ACC112 (cell line): ENCODE measurements at regions not wholly inside any gene's neighbourhood (a gene's known extent, or its start where the extent isn't known, plus 50 kb on each side); places are given as distances from the start of the nearest gene placed in this dataset.

Source experiments
- H2AFZ ChIP-seq: fragments of 200-600 bp; sonication (generic); one replicate; pipeline ENCODE4 v1.6.0; 2017; ENCODE audit warnings: antibody characterized with exemption, low read length; ENCODE audit not compliant: unreplicated experiment
- H3K27ac ChIP-seq: fragments of 200-600 bp; sonication (generic); 2 replicates; pipeline ENCODE4 v1.5.1; 2014; ENCODE audit warnings: low read depth, mild to moderate bottlenecking, antibody characterized with exemption, low read length, moderate library complexity
- H3K27me3 ChIP-seq: fragments of 200-600 bp; sonication (generic); 2 replicates; pipeline ENCODE4 v1.6.1; 2014; ENCODE audit warnings: mild to moderate bottlenecking, antibody characterized with exemption, low read length, moderate library complexity, mixed read lengths; ENCODE audit not compliant: insufficient read depth
- H3K36me3 ChIP-seq: fragments of 200-600 bp; sonication (generic); 2 replicates; pipeline ENCODE4 v1.6.1; 2016; ENCODE audit warnings: mild to moderate bottlenecking, antibody characterized with exemption, low read length, moderate library complexity, mixed read lengths; ENCODE audit not compliant: insufficient read depth
- H3K4me1 ChIP-seq: fragments of 200-600 bp; sonication (generic); one replicate; pipeline ENCODE4 v1.6.1; 2016; ENCODE audit warnings: low read length, mixed read lengths; ENCODE audit not compliant: insufficient read depth, unreplicated experiment, control insufficient read depth
- H3K4me3 ChIP-seq: fragments of 200-600 bp; sonication (generic); 2 replicates; pipeline ENCODE4 v1.5.1; 2014; ENCODE audit warnings: mild to moderate bottlenecking, low read depth, low read length
- H3K79me2 ChIP-seq: fragments of 200-600 bp; sonication (generic); one replicate; pipeline ENCODE4 v1.6.0; 2016; ENCODE audit warnings: low read length; ENCODE audit not compliant: control insufficient read depth, unreplicated experiment, insufficient read depth

- no peak overlapping the region for H3K4me3 ChIP-seq
- H3K27me3 ChIP-seq: peaks cover 48% of the 10 kb centered on the region; the same call in 1 of the 2 replicates
- no peaks in the 10 kb centered on the region for H3K79me2 ChIP-seq
- no peak overlapping the region for H2AFZ ChIP-seq
- no peak overlapping the region for H3K27ac ChIP-seq
- H3K36me3 ChIP-seq: no peaks in the 10 kb centered on the region
- no peaks in the 10 kb centered on the region for H3K4me1 ChIP-seq
These were observed 188.7 kb upstream of the NSMCE3 start for GRCh38 chr15:29458361-29458760.

GRCh38 chr15:29457729-29458128 lies 188.1 kb upstream of the NSMCE3 start:
- Histone ChIP-seq H3K36me3 (no peaks in the 10 kb centered on the region), H3K4me3 (no peak overlapping the region), H3K79me2 (no peaks in the 10 kb centered on the region), H2AFZ (no peak overlapping the region), H3K27me3 (peaks cover 44% of the 10 kb centered on the region; the same call in 1 of the 2 replicates), H3K27ac (no peak overlapping the region), H3K4me1 (no peaks in the 10 kb centered on the region)

GRCh38 chr15:29456964-29457363 lies 187.3 kb upstream of the NSMCE3 start:
- no peak overlapping the region for H3K27ac ChIP-seq
- peaks cover 47% of the 10 kb centered on the region; the same call in 1 of the 2 replicates for H3K27me3 ChIP-seq
- no peak overlapping the region for H3K4me3 ChIP-seq
- no peaks in the 10 kb centered on the region for H3K4me1 ChIP-seq
- H2AFZ ChIP-seq: no peak overlapping the region
- no peaks in the 10 kb centered on the region for H3K79me2 ChIP-seq
- no peaks in the 10 kb centered on the region for H3K36me3 ChIP-seq

GRCh38 chr15:29456255-29456654 lies 186.6 kb upstream of the NSMCE3 start:
- Histone ChIP-seq H3K4me3 (no peak overlapping the region), H3K4me1 (no peaks in the 10 kb centered on the region), H3K27me3 (peaks cover 44% of the 10 kb centered on the region; the same call in 1 of the 2 replicates), H2AFZ (no peak overlapping the region), H3K27ac (no peak overlapping the region), H3K36me3 (no peaks in the 10 kb centered on the region), H3K79me2 (no peaks in the 10 kb centered on the region)

- Histone ChIP-seq H3K36me3 (no peaks in the 10 kb centered on the region), H3K4me1 (no peaks in the 10 kb centered on the region), H2AFZ (no peak overlapping the region), H3K4me3 (no peak overlapping the region), H3K27me3 (peaks cover 38% of the 10 kb centered on the region; the same call in 1 of the 2 replicates), H3K27ac (no peak overlapping the region), H3K79me2 (no peaks in the 10 kb centered on the region)
These were observed 185.9 kb upstream of the NSMCE3 start for GRCh38 chr15:29455530-29455929.

- H3K4me3 ChIP-seq: no peak overlapping the region
- H3K36me3 ChIP-seq: no peaks in the 10 kb centered on the region
- H3K27ac ChIP-seq: no peak overlapping the region
- peaks cover 38% of the 10 kb centered on the region; the same call in 1 of the 2 replicates for H3K27me3 ChIP-seq
- no peaks in the 10 kb centered on the region for H3K79me2 ChIP-seq
- no peak overlapping the region for H2AFZ ChIP-seq
- H3K4me1 ChIP-seq: no peaks in the 10 kb centered on the region
These were observed 185.4 kb upstream of the NSMCE3 start for GRCh38 chr15:29455055-29455454.

GRCh38 chr15:29454506-29454905 lies 184.9 kb upstream of the NSMCE3 start:
- Histone ChIP-seq H3K4me3 (no peak overlapping the region), H3K27me3 (peaks cover 34% of the 10 kb centered on the region; the same call in 1 of the 2 replicates), H3K27ac (no peak overlapping the region), H2AFZ (no peak overlapping the region), H3K36me3 (no peaks in the 10 kb centered on the region), H3K79me2 (no peaks in the 10 kb centered on the region), H3K4me1 (no peaks in the 10 kb centered on the region)

GRCh38 chr15:29452881-29453731 lies 183.5 kb upstream of the NSMCE3 start:
- Histone ChIP-seq H3K36me3 (no peaks in the 10 kb centered on the region), H3K4me1 (no peaks in the 10 kb centered on the region), H3K4me3 (no peak overlapping the region), H2AFZ (no peak overlapping the region), H3K27ac (no peak overlapping the region), H3K79me2 (no peaks in the 10 kb centered on the region), H3K27me3 (peaks cover 32% of the 10 kb centered on the region; the same call in 1 of the 2 replicates)

GRCh38 chr15:29451201-29451781 lies 181.7 kb upstream of the NSMCE3 start:
- H3K36me3 ChIP-seq: no peaks in the 10 kb centered on the region
- H3K27me3 ChIP-seq: peaks cover 31% of the 10 kb centered on the region; the same call in 1 of the 2 replicates
- H2AFZ ChIP-seq: no peak overlapping the region
- no peaks in the 10 kb centered on the region for H3K79me2 ChIP-seq
- H3K27ac ChIP-seq: no peak overlapping the region
- H3K4me1 ChIP-seq: no peaks in the 10 kb centered on the region
- no peak overlapping the region for H3K4me3 ChIP-seq

GRCh38 chr15:29449136-29449535 lies 179.5 kb upstream of the NSMCE3 start:
- Histone ChIP-seq H3K4me3 (no peak overlapping the region), H3K27me3 (peaks cover 14% of the 10 kb centered on the region; the same call in 1 of the 2 replicates), H3K4me1 (no peaks in the 10 kb centered on the region), H3K36me3 (no peaks in the 10 kb centered on the region), H3K79me2 (no peaks in the 10 kb centered on the region), H3K27ac (no peak overlapping the region), H2AFZ (no peak overlapping the region)

- Histone ChIP-seq H2AFZ (no peak overlapping the region), H3K36me3 (no peaks in the 10 kb centered on the region), H3K27ac (no peak overlapping the region), H3K27me3 (peaks cover 9% of the 10 kb centered on the region; the same call in 1 of the 2 replicates), H3K79me2 (no peaks in the 10 kb centered on the region), H3K4me3 (no peak overlapping the region), H3K4me1 (no peaks in the 10 kb centered on the region)
These were observed 178.7 kb upstream of the NSMCE3 start for GRCh38 chr15:29448320-29448719.
